IMR-90 (cell line): ENCODE measurements at regions not wholly inside any gene's neighbourhood (a gene's known extent, or its start where the extent isn't known, plus 50 kb on each side); places are given as distances from the start of the nearest gene placed in this dataset.

Experiments
- MAZ ChIP-seq: IDR thresholded peaks from 2 replicates; pipeline ENCODE4 v1.6.1; 2012; ENCODE audit warnings: low read depth, mild to moderate bottlenecking, low read length, improper control_type of control experiment, moderate library complexity, borderline replicate concordance
- NFE2L2 ChIP-seq: fragments of 150-350 bp; IDR thresholded peaks from 2 replicates; pipeline ENCODE4 v1.6.1; 2016; ENCODE audit warnings: low read depth, mild to moderate bottlenecking, low read length
- POLR2A ChIP-seq: IDR thresholded peaks from 2 replicates; pipeline ENCODE4 v1.6.1; 2012; ENCODE audit warnings: mild to moderate bottlenecking, low read depth, low read length
- SMC3 ChIP-seq: fragments of 150-350 bp; IDR thresholded peaks from 2 replicates; pipeline ENCODE4 v1.6.1; 2016; ENCODE audit warnings: low read depth, mild to moderate bottlenecking, antibody characterized with exemption, low read length, moderate library complexity
- TF ChIP-seq, protein P1 (sequence below): conservative IDR thresholded peaks from 2 replicates; pipeline ENCODE4 v1.5.1; 2012; ENCODE audit warnings: mild to moderate bottlenecking, low read depth, low read length, improper control_type of control experiment

DNA sequence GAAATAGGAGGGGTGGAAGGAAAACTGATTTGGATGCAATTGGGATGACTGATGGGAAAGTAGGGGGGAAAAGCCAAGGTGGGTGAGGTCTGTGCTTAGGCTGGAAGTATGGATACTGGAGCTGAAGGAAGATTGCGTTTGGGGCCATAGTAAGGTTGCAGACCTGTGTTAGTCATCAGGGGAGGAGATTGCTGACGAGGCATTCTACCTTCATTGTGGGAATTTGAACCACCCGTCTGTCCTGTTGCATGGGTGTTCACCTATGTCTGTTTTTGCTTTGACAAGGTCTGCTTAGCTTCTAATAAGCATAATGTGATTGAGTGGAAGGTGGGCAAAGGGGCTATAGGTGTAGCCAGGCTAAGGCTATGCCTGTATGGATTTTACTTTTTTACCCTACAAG lies 323.8 kb downstream of the BLID start:
- TF ChIP-seq, protein P1, sequence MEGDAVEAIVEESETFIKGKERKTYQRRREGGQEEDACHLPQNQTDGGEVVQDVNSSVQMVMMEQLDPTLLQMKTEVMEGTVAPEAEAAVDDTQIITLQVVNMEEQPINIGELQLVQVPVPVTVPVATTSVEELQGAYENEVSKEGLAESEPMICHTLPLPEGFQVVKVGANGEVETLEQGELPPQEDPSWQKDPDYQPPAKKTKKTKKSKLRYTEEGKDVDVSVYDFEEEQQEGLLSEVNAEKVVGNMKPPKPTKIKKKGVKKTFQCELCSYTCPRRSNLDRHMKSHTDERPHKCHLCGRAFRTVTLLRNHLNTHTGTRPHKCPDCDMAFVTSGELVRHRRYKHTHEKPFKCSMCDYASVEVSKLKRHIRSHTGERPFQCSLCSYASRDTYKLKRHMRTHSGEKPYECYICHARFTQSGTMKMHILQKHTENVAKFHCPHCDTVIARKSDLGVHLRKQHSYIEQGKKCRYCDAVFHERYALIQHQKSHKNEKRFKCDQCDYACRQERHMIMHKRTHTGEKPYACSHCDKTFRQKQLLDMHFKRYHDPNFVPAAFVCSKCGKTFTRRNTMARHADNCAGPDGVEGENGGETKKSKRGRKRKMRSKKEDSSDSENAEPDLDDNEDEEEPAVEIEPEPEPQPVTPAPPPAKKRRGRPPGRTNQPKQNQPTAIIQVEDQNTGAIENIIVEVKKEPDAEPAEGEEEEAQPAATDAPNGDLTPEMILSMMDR = no peak
- no peak for TF ChIP-seq SMC3
- no peak for TF ChIP-seq MAZ
- no peak for TF ChIP-seq POLR2A
- TF ChIP-seq NFE2L2 = no peak
